Panc1 (cell line): ENCODE measurements at regions not wholly inside any gene's neighbourhood (a gene's known extent, or its start where the extent isn't known, plus 50 kb on each side); places are given as distances from the start of the nearest gene placed in this dataset.

Experiments used
- ATAC-seq: fragments of 200-7000 bp; cut with Tn5 transposase; 2 replicates; pipeline ENCODE4 v1.9.1; 2020; ENCODE audit warnings: mild to moderate bottlenecking, moderate library complexity
- BruUV-seq: library from RNA; stranded (reverse); fragments of 400-500 nt; replicated peaks from 2 replicates; lab custom pipeline; 2021; lab: Mats Ljungman, UMichigan
- CTCF ChIA-PET: fragments of 300-600 bp; sonication (Branson Sonifier 250); formaldehyde crosslinking; loops from one replicate; lab custom pipeline; 2022; ENCODE audit warnings: antibody characterized with exemption; lab: Charles Lee
- POLR2A ChIA-PET: fragments of 300-600 bp; sonication (Branson Sonifier 250); formaldehyde crosslinking; loops from one replicate; lab custom pipeline; 2022; ENCODE audit warnings: antibody characterized with exemption; lab: Charles Lee
- DNase-seq: peaks from one replicate; pipeline ENCODE4 v3.0.0-alpha.2; 2010; ENCODE audit warnings: low read depth, low spot score
- H3K27ac ChIP-seq: 2 replicates; pipeline ENCODE4 v1.5.1; 2011; ENCODE audit warnings: mild to moderate bottlenecking, low read length, inconsistent platforms
- H3K27me3 ChIP-seq: fragments of 200-500 bp; sonication (Bioruptor generic); 2 replicates; pipeline ENCODE4 v1.6.0; 2014; ENCODE audit warnings: low read length, inconsistent platforms; ENCODE audit not compliant: control insufficient read depth, insufficient read depth
- H3K36me3 ChIP-seq: fragments of 200-500 bp; sonication (Bioruptor generic); 2 replicates; pipeline ENCODE4 v1.5.1; 2014; ENCODE audit warnings: inconsistent platforms, mild to moderate bottlenecking, low read length, moderate library complexity; ENCODE audit not compliant: control insufficient read depth, insufficient read depth
- H3K4me1 ChIP-seq: 2 replicates; pipeline ENCODE4 v1.5.1; 2011; ENCODE audit warnings: inconsistent platforms, mild to moderate bottlenecking, low read length, moderate library complexity; ENCODE audit not compliant: control insufficient read depth, insufficient read depth
- H3K4me3 ChIP-seq, 2 experiments: 2 replicates each; pipeline ENCODE4 v1.5.1; 2011 to 2012; ENCODE audit warnings: low read depth in 2 of 2, low read length in 2 of 2, mild to moderate bottlenecking in 2 of 2, inconsistent platforms in 1 of 2, moderate library complexity in 1 of 2
- H3K9me3 ChIP-seq: fragments of 200-500 bp; sonication (Bioruptor generic); 2 replicates; pipeline ENCODE4 v1.5.1; 2014; ENCODE audit warnings: low read depth, mild to moderate bottlenecking, inconsistent platforms, low read length, moderate library complexity; ENCODE audit not compliant: control insufficient read depth, insufficient read depth
- POLR2AphosphoS5 ChIP-seq: IDR thresholded peaks from 2 replicates; pipeline ENCODE4 v1.6.1; 2012; ENCODE audit warnings: mild to moderate bottlenecking, low read depth, low read length, moderate library complexity
- SIN3A ChIP-seq: IDR thresholded peaks from 2 replicates; pipeline ENCODE4 v1.6.1; 2012; ENCODE audit warnings: low read depth, mild to moderate bottlenecking, low read length, moderate library complexity, borderline replicate concordance; ENCODE audit not compliant: insufficient read depth
- TCF7L2 ChIP-seq: IDR thresholded peaks from 2 replicates; pipeline ENCODE4 v1.6.1; 2011; ENCODE audit warnings: mild to moderate bottlenecking, low read depth, low read length, inconsistent platforms
- in situ Hi-C: cut with HindIII; loops from 2 replicates; pipeline ENCODE4 v1.10.0; 2016; ENCODE audit warnings: low sequenced_read_pairs, low pct_unique_long_range_greater_than_20kb
- intact Hi-C: fragments of 100-400 bp; cut with micrococcal nuclease; formaldehyde crosslinking; loops from one replicate; pipeline ENCODE4 v1.10.0; 2022; ENCODE audit not compliant: unreplicated experiment
- TF ChIP-seq, protein P1 (sequence below): fragments of 450-650 bp; IDR thresholded peaks from 2 replicates; pipeline ENCODE4 v1.5.1; 2017; ENCODE audit warnings: mild to moderate bottlenecking
- TF ChIP-seq, protein P2 (sequence below), 2 experiments: IDR thresholded peaks; 2 replicates each; pipeline ENCODE4 v1.6.1; 2011 to 2012; ENCODE audit warnings: low read depth in 2 of 2, control low read depth in 1 of 2, low read length in 1 of 2, mild to moderate bottlenecking in 1 of 2, moderate library complexity in 1 of 2; ENCODE audit not compliant: insufficient read depth in 1 of 2

DNA sequence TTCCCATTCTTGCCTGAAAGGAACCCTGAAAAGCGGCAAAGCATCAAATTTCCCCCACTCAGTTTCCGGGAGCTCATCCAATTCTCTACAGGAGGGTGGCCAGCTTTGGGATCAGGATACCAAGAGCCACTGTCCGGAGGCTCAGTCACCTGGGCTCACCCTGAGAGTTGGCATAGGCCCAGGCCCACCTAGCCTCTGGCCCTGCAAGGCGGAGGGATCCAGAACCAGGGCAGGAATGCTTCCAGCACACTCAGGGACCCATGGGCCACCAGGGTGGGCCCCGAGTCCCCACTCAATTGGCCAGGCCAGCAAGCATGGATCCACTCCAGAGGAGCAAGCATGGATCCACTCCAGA lies 432.9 kb upstream of the MYT1L start:
- Histone ChIP-seq H3K9me3 (no peaks in the 10 kb centered on the region), H3K4me3 (no peak overlapping the region), H3K4me1 (no peaks in the 10 kb centered on the region), H3K36me3 (no peaks in the 10 kb centered on the region), H3K27ac (no peak overlapping the region), H3K27me3 (no peaks in the 10 kb centered on the region; the same call in none of the 2 replicates)
- BruUV-seq = no TSS peak
- TF ChIP-seq, protein P1, sequence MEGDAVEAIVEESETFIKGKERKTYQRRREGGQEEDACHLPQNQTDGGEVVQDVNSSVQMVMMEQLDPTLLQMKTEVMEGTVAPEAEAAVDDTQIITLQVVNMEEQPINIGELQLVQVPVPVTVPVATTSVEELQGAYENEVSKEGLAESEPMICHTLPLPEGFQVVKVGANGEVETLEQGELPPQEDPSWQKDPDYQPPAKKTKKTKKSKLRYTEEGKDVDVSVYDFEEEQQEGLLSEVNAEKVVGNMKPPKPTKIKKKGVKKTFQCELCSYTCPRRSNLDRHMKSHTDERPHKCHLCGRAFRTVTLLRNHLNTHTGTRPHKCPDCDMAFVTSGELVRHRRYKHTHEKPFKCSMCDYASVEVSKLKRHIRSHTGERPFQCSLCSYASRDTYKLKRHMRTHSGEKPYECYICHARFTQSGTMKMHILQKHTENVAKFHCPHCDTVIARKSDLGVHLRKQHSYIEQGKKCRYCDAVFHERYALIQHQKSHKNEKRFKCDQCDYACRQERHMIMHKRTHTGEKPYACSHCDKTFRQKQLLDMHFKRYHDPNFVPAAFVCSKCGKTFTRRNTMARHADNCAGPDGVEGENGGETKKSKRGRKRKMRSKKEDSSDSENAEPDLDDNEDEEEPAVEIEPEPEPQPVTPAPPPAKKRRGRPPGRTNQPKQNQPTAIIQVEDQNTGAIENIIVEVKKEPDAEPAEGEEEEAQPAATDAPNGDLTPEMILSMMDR = no peak
- TF ChIP-seq POLR2AphosphoS5 (no peak), SIN3A (no peak), TCF7L2 (no peak)
- TF ChIP-seq, protein P2, sequence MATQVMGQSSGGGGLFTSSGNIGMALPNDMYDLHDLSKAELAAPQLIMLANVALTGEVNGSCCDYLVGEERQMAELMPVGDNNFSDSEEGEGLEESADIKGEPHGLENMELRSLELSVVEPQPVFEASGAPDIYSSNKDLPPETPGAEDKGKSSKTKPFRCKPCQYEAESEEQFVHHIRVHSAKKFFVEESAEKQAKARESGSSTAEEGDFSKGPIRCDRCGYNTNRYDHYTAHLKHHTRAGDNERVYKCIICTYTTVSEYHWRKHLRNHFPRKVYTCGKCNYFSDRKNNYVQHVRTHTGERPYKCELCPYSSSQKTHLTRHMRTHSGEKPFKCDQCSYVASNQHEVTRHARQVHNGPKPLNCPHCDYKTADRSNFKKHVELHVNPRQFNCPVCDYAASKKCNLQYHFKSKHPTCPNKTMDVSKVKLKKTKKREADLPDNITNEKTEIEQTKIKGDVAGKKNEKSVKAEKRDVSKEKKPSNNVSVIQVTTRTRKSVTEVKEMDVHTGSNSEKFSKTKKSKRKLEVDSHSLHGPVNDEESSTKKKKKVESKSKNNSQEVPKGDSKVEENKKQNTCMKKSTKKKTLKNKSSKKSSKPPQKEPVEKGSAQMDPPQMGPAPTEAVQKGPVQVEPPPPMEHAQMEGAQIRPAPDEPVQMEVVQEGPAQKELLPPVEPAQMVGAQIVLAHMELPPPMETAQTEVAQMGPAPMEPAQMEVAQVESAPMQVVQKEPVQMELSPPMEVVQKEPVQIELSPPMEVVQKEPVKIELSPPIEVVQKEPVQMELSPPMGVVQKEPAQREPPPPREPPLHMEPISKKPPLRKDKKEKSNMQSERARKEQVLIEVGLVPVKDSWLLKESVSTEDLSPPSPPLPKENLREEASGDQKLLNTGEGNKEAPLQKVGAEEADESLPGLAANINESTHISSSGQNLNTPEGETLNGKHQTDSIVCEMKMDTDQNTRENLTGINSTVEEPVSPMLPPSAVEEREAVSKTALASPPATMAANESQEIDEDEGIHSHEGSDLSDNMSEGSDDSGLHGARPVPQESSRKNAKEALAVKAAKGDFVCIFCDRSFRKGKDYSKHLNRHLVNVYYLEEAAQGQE (IDR thresholded peaks at IDR 0.05; ENCODE audit: insufficient read depth in 1 of 2, low read depth in 2 of 2, low read length in 1 of 2) = no peak
- intact Hi-C loops (no loop called here), in situ Hi-C loops (no loop called here)
- DNase-seq (no peak), ATAC-seq (no peak)
- ChIA-PET POLR2A (no interaction called here), CTCF (no interaction called here)

DNA sequence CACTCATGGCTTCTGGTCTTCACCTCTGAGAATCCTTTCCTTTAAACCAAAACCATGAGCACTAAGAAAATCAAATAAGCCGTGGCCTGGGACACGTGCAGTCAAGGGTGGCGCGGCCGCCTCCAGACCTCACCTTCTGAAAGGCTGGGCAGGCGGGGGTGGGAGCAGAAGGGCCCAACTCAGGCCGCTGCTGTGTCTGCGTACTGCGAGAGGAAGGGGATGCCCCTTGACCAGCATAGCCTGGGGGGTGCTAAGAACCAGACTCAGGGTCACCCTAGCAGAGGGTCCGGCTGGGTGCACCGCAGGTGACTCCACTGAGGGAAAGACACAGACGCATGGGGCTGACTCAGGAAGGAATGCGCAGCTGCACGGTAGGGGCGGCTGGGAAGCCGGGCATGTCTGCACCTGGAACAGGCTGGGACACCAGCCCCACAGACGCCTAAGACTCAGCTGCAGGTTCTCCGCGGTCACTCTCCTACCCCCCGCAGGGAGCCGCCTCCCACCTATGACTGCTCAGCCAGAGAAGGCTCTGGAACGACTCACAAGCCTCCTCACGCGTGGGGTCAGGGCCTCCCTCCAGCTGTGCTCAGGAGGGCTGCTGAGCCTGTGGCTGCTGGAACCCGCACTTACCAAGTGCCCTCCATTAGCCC lies 432.4 kb upstream of the MYT1L start:
- ChIA-PET POLR2A (no interaction called here), CTCF (no interaction called here)
- Histone ChIP-seq H3K4me3 (no peak overlapping the region), H3K9me3 (no peaks in the 10 kb centered on the region), H3K27me3 (no peaks in the 10 kb centered on the region; the same call in none of the 2 replicates), H3K36me3 (no peaks in the 10 kb centered on the region), H3K27ac (no peak overlapping the region), H3K4me1 (no peaks in the 10 kb centered on the region)
- BruUV-seq = no TSS peak
- TF ChIP-seq, protein P1 = no peak
- TF ChIP-seq POLR2AphosphoS5 (no peak), TCF7L2 (no peak), SIN3A (no peak)
- TF ChIP-seq, protein P2 (IDR thresholded peaks at IDR 0.05; ENCODE audit: insufficient read depth in 1 of 2, low read depth in 2 of 2, low read length in 1 of 2) = no peak
- ATAC-seq = no peak
- in situ Hi-C loops = no loop called here
- no peak for DNase-seq
- intact Hi-C loops = no loop called here
